Activated B cell treated with CpG ODN at 0.5 μM for 24 hours (primary cell): ENCODE measurements at regions not wholly inside any gene's neighbourhood (a gene's known extent, or its start where the extent isn't known, plus 50 kb on each side); places are given as distances from the start of the nearest gene placed in this dataset.

ENCODE experiments used
- ATAC-seq: fragments of 200-7000 bp; cut with Tn5 transposase; one replicate; pipeline ENCODE4 v1.10.0; 2021; ENCODE audit warnings: low read depth, mild to moderate bottlenecking, moderate library complexity
- CTCF ChIA-PET: fragments of 350-600 bp; sonication (Branson Sonifier 250); formaldehyde crosslinking; loops from one replicate; lab custom pipeline; 2021; ENCODE audit warnings: antibody characterized with exemption; lab: Charles Lee
- POLR2A ChIA-PET: fragments of 350-600 bp; sonication (Branson Sonifier 250); formaldehyde crosslinking; loops from one replicate; lab custom pipeline; 2021; ENCODE audit warnings: antibody characterized with exemption; lab: Charles Lee
- DNase-seq: peaks from one replicate; pipeline ENCODE4 v3.0.0; 2022
- H3K27ac Mint-ChIP-seq: one replicate; pipeline ENCODE4 v1.8.0; 2020; ENCODE audit warnings: mixed read lengths
- H3K27me3 Mint-ChIP-seq: one replicate; pipeline ENCODE4 v1.8.0; 2021; ENCODE audit warnings: mixed read lengths
- H3K36me3 Mint-ChIP-seq: one replicate; pipeline ENCODE4 v1.8.0; 2021; ENCODE audit warnings: low read depth, mixed read lengths
- H3K4me1 Mint-ChIP-seq: one replicate; pipeline ENCODE4 v1.8.0; 2021; ENCODE audit warnings: mixed read lengths
- H3K4me3 Mint-ChIP-seq: one replicate; pipeline ENCODE4 v1.8.0; 2020; ENCODE audit warnings: mild to moderate bottlenecking, mixed read lengths
- H3K9me3 Mint-ChIP-seq: one replicate; pipeline ENCODE4 v1.8.0; 2020; ENCODE audit warnings: mixed read lengths
- intact Hi-C: fragments of 100-400 bp; cut with micrococcal nuclease; formaldehyde crosslinking; loops from one replicate; pipeline ENCODE4 v1.15.1; 2024
- TF ChIP-seq, protein P1 (sequence below): fragments of 200-600 bp; IDR thresholded peaks from one replicate; pipeline ENCODE4 v1.8.0; 2022; ENCODE audit warnings: antibody characterized with exemption, mild to moderate bottlenecking

- intact Hi-C loops, result no loop called here
- Mint-ChIP-seq H3K27ac (no peak overlapping the region), H3K27me3 (peaks cover 2% of the 10 kb centered on the region), H3K36me3 (no peaks in the 10 kb centered on the region), H3K9me3 (no peaks in the 10 kb centered on the region), H3K4me1 (no peaks in the 10 kb centered on the region), H3K4me3 (no peak overlapping the region)
- ATAC-seq (no peak), DNase-seq (no peak)
- POLR2A ChIA-PET, result no interaction called here
- TF ChIP-seq, protein P1, sequence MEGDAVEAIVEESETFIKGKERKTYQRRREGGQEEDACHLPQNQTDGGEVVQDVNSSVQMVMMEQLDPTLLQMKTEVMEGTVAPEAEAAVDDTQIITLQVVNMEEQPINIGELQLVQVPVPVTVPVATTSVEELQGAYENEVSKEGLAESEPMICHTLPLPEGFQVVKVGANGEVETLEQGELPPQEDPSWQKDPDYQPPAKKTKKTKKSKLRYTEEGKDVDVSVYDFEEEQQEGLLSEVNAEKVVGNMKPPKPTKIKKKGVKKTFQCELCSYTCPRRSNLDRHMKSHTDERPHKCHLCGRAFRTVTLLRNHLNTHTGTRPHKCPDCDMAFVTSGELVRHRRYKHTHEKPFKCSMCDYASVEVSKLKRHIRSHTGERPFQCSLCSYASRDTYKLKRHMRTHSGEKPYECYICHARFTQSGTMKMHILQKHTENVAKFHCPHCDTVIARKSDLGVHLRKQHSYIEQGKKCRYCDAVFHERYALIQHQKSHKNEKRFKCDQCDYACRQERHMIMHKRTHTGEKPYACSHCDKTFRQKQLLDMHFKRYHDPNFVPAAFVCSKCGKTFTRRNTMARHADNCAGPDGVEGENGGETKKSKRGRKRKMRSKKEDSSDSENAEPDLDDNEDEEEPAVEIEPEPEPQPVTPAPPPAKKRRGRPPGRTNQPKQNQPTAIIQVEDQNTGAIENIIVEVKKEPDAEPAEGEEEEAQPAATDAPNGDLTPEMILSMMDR, result no peak
- CTCF ChIA-PET, result no interaction called here
These were observed 120.4 kb upstream of the P2RY1 start for GRCh38 chr3:152714507-152714906.

- CTCF ChIA-PET, result no interaction called here
- TF ChIP-seq, protein P1, result no peak
- Mint-ChIP-seq H3K27me3 (peaks cover 4% of the 10 kb centered on the region), H3K27ac (no peak overlapping the region), H3K9me3 (peaks cover 2% of the 10 kb centered on the region), H3K4me3 (no peak overlapping the region), H3K4me1 (no peaks in the 10 kb centered on the region), H3K36me3 (no peaks in the 10 kb centered on the region)
- no peak for ATAC-seq
- intact Hi-C loops, result no loop called here
- DNase-seq, result no peak
- POLR2A ChIA-PET, result no interaction called here
These were observed 117.7 kb upstream of the P2RY1 start for GRCh38 chr3:152717252-152717651.

- Mint-ChIP-seq H3K9me3 (peaks cover 2% of the 10 kb centered on the region), H3K36me3 (no peaks in the 10 kb centered on the region), H3K4me3 (no peak overlapping the region), H3K27ac (no peak overlapping the region), H3K4me1 (no peaks in the 10 kb centered on the region), H3K27me3 (peaks cover 5% of the 10 kb centered on the region)
- CTCF ChIA-PET, result interaction anchor here (0.6 kb wide), 1 partner anchor 12 kb away, joined by 3 read pairs; no protein-coding TSS in a partner anchor
- DNase-seq (no peak), ATAC-seq (no peak)
- POLR2A ChIA-PET, result no interaction called here
- TF ChIP-seq, protein P1, result no peak
- intact Hi-C loops, result no loop called here
These were observed 116.1 kb upstream of the P2RY1 start for GRCh38 chr3:152718810-152719209.

DNA sequence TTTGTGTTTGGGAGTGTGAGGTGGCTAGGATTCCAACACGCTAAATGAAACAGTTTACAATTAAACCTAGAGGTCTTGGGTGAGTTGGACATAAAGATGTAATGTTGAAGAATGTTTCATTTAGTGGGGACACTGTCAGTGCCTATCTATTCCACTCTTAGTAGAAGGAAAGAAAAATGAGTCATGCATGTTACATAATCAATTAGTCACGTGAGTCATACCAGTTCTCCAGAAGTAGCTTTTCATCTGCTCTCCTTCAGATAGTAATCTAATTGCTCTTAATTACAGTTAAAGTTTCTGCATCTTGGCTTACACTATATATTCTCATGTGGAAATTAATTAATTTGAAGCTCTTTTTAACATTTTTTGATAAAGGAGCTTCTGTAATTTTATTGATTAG lies 115.7 kb upstream of the P2RY1 start:
- no peak overlapping the region for H3K4me3 Mint-ChIP-seq
- peaks cover 2% of the 10 kb centered on the region for H3K9me3 Mint-ChIP-seq
- H3K36me3 Mint-ChIP-seq, result no peaks in the 10 kb centered on the region
- ATAC-seq, result no peak
- no peak overlapping the region for H3K27ac Mint-ChIP-seq
- ChIA-PET POLR2A (no interaction called here), CTCF (interaction anchor here (0.6 kb wide), 1 partner anchor 12 kb away, joined by 3 read pairs; no protein-coding TSS in a partner anchor)
- peaks cover 5% of the 10 kb centered on the region for H3K27me3 Mint-ChIP-seq
- intact Hi-C loops, result no loop called here
- TF ChIP-seq, protein P1, result no peak
- no peaks in the 10 kb centered on the region for H3K4me1 Mint-ChIP-seq
- no peak for DNase-seq

DNA sequence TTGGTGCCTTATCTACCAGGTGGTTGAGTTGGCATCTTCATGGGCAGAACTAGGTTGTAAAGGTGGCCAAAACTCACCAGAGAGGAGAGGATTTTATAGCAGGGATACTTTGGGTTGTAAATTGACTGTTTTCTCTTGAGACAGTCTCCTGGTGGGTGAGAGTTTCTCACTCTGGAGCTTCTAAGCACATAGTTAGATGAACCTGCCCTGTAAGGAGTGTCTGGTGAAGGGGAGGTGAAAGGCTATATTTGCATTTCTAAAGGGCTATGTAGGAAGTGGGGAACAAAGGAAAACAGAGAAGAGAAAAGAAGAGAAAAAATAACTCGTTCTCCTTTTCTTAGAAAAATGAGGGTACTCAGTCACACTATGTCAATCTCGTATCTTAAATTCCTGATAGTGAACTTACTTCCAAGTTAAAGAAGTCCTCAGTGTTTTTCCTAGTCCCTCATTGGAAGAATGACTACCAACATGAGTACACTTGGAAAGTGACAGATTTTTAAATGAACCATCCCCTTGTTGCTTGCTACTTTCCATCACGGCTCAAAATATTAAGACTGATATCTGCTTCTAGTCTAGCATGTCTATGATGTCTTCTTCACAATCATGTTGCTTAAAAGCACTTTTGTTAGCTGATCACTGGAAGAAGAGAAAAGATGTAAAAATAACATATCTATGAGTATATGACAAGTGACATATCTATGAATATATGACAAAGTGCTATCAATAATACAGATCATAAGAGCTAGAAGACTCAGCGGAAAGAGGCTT lies 113.8 kb upstream of the P2RY1 start:
- POLR2A ChIA-PET, result no interaction called here
- Mint-ChIP-seq H3K4me1 (no peaks in the 10 kb centered on the region), H3K4me3 (no peak overlapping the region), H3K9me3 (peaks cover 2% of the 10 kb centered on the region), H3K27me3 (peaks cover 5% of the 10 kb centered on the region), H3K36me3 (no peaks in the 10 kb centered on the region), H3K27ac (no peak overlapping the region)
- TF ChIP-seq, protein P1, result no peak
- intact Hi-C loops, result no loop called here
- CTCF ChIA-PET, result no interaction called here
- ATAC-seq, result no peak
- DNase-seq, result no peak
